Left lobe of liver (tissue), 2 donors: ENCODE measurements at regions not wholly inside any gene's neighbourhood (a gene's known extent, or its start where the extent isn't known, plus 50 kb on each side); places are given as distances from the start of the nearest gene placed in this dataset.
"Not testable (repeated sequence)": the region's sequence is repeated elsewhere in the genome, so short reads cannot be mapped to it uniquely, and the experiment has no call there.

ENCODE experiments used
- ATAC-seq: fragments of 200-7000 bp; cut with Tn5 transposase; one replicate; pipeline ENCODE4 v1.9.1; 2020; ENCODE audit warnings: mild to moderate bottlenecking, moderate library complexity
- DNase-seq: peaks from one replicate; pipeline ENCODE4 v3.0.0-alpha.2; 2020; ENCODE audit warnings: low spot score
- donor health status: DM: no; HTN: no; CAD: no; lungs with moderate emphysema.
- donor health status: DM: no; HTN: yes; CAD: no.

DNA sequence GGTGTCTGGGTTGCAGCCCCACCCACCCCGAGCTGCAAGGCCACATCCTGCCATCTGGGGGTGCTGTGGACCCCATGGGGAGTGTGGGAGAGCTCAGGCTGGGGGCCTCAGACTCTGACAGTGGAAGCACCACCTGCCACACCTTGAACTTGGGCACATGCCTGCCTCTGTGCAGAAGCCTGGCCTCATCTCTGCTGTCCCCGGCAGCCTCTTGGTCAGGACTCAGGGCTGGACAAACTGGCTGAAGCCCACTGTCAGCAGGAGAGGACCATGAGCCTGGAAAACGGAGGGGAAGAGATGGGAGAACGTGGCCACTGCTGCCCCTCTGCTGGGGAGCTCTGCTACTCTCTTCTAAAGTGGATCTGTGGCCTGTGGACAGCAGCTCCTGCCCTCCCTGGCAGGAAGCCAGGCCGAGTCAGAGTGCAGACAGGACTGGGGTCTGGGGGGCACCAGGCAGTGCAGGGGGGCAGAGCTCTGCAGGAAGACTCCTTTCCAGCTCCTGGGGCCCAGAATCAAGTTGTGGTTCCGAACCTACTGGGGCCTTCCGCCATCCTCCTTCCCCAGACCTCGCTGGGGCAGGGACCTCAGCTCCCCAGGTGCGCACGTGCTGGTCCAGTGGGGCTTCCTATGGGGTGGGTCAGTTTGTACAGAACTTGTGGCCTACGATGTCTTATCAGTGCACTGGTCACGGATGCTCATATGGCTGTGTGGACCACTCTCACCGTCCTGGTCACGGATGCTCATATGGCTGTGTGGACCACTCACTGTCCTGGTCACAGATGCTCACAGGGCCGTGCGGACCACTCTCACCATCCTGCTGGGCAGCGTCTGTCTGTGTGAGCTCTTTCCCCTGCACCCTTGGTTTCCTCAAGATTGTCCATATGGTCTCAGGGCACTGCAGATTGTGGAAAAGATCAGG lies 207.7 kb downstream of the LAT start:
- DNase-seq (peak; percentile 44), ATAC-seq (peak; percentile 22)

DNA sequence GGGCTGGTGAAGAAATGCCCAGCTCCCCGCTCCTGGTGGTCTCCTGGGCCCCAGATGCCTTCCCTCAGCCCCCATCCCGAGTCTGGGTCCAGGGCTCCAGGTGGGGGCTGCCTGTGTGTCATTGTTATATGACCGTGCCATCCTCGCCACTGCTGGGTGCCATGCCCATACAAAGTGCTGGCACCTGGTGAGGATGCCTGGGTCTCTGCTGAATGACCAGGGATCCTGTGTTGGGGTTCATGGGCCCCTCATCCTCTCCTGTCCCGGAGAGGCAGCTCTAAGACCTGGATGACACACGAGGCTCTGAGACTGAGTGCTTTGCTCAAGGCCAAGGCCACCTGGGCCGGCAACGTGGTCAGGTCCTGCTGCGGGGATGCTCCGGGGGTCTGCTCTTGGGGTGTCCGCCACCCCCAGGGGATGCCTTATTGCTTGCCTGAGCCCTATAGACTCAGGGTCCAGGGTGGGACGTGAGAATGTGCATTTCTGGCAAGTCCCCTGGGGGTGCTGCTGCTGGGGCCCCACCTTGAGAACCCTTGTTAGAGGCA lies 206.9 kb downstream of the LAT start:
- peak; percentile 43 for DNase-seq
- not testable (repeated sequence) for ATAC-seq

DNA sequence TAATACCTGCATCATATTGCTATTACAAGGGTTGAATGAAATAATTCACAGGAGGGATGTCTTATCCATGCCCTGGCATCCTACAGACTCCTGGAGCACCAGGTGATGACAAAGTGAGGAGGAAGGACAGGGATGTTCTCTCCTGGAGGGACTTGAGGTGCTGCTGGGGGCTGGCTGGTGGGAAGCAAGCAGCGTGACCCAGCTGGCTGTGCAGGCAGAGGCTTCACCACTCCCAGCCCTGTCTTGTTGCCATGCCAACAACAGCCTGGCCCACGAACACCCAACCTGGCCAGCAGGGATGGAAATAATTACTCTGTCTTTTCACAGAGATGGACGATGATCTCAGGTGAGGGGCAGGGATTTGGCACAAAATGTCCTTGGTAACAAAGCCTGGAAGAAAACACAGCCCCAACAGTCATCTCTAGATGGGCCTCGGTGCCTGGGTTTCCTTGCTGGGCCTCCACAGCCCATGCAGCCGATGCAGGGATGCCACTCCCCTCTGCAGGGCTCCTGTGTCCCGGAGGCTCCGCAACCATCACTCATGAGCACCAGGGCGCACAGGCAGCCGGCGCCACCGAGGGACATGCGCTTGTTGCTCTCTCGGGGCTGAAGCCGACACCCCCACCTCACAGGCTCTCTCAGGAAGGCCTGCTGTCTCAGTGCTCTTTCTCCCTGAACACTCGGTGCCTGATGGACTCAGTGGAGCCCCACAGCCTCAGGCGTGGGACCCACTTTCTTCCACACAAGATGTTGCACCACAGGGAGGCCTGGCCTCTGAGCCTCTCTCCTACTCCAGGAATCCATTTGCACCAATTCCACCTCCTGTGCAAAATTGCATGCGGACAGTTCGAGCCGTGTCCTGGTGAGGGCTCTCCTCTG lies 205.9 kb downstream of the LAT start:
- peak; percentile 40 for DNase-seq
- ATAC-seq: not testable (repeated sequence)

DNA sequence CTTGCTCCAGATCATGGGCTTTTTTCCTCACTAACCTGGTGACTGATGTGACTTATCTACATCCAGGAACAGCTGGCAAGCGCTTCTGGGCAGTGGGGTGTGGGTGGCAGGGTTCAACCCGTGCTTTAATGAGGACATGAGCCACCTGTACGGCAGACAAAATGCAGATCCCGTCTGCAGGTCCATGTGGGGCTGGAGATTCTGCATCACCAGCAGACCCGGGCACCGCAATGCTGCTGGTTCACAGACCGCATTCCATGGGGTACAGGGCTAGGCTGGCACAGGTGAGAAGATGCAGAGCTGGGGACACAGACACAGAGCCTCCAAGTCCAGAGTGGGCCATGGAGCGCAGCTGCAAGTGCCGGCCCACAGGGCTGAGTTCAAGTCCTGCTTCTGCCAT lies 204.0 kb downstream of the LAT start:
- DNase-seq: peak; percentile 39
- not testable (repeated sequence) for ATAC-seq

DNA sequence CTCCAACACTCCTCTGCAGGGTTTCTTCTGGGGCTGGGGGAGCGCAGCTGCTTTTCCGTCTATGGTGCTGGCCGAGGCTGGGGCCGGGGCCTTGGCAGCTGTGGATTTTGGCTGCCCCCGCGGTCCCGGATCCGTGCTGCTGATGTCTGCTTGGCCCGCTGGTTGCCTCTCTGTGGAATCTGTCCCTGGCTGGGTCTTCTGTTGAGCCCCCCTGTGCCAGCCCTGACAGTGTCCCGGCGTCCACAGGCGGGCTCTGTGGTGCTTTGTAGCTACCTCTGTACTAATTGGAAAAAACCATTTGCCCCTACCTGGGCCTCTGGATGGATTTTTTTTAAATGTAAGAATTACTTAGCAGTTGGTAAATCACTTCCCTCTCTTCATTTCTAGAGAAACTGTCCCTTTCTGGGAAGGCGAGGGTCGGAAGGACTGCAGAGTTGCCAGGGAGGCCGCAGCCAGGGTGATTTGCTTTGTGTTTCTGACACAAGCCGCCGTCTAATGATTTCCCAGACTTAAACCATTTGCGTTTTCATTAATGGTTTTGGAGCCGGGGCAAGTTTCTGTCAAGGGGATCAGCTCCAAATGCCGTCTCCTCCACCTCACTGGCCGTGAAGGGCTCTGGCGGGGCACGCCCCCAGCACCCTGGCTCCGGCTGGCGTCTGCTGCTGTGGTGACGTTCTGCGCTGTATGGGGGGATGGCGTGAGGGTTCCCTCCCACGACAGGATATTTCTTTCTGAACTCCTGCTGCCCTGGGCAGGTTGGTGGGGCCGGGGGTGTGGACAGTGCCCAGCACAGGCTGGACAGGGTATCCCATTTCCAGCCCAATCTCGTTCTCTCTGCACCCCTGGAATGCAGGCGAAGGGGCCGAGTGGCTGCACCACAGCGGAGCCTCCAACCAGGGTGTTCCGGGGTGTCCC lies 201.7 kb downstream of the LAT start:
- not testable (repeated sequence) for ATAC-seq
- peak; percentile 40 for DNase-seq

DNA sequence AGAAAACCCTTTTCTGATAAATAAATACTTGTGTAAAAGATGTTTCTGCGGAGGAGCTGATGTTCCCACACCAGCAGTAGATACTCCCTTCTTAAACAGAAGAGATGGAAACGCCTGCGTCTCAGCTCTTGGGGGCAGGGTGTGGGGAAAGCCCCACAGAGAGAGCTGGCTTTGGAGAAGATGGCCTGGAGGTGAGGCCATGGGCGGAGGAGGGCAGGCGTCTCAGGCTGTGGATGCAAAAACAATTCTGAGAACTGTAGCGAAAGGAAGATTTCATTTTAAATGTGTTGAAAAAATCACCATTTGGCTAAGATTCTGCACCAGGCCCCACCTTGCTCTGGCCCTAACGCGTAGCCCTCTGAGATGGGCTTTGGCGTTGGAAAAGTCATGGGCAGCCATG lies 201.0 kb downstream of the LAT start:
- ATAC-seq, DNase-seq: not testable (repeated sequence)

DNA sequence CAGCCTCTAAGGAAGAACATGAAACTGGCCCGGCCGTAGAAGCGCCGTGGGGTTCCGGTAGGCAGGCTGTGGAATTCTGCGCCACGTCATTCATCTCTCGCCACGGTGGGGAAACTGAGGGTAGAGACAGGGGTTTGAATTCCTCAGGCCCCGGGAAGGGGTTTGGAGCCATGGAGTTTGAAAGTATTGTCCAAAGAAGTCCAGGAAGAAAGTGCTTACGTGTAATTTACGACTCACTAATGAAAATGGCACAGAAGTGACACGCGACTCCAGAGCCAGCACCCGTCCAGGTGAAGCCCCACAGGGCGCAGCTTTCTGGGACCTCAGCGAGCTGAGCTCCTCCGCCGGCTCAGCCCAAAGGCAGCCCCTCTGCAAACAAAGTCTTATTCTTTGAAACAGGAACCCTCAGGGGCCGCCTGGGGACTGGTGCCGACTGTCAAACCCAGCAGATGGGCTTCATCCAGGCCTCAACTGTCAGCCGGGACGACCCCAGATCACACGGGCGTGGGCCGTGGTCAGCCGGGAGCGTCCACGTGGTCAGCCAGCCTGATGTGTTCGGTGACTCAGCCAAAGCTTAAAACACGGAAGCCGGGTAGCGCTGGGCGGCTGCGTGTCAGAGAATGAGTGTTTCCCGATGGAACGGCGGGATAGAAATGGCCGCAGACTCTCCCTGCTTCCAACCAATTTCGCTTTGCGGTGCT lies 200.0 kb downstream of the LAT start:
- DNase-seq, ATAC-seq: not testable (repeated sequence)

DNA sequence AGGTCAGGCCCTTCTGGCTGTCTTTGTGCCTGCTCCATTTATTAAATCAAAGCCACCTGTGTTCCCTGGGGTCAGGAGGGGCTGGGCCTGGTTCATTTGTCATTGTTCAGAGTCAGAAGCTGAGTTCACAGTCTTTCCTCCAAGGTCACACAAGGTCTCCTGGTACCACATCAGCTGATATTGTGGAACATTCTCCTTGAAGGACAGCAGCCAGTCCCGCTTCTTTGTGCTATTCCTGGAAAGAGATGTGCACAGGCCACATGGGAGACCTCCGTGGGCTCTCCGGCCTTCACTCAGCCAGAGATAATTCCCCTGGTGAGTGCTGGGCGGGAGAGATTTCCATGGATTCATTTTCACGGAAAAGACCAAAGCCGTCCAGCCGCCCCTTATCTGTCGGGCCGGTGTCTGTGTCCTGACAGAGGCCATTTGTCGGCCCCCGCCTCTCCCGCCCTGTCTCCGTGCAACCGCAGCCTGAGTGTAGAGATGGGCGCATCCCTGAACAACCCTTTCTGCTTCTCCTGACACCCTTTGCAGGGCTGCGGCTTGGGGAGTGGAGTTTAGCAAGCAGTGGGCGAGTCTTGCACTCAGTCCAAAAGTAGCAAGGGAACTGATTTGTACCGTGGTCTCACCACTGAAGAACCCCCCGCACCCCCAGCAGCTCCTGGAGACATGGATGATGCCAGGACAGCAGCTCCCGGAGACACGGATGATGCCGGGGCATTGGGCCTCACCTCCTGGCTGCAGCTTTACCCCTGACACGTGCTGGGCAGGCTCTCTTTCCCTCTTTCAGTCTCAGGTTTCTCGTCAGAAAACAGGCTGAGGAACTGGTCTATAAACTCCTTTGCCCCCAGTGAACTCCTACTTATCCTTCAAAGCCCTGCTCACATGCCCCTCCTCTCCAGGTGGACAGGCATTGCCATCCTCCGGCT lies 198.4 kb downstream of the LAT start:
- not testable (repeated sequence) for ATAC-seq
- DNase-seq: peak; percentile 42

DNA sequence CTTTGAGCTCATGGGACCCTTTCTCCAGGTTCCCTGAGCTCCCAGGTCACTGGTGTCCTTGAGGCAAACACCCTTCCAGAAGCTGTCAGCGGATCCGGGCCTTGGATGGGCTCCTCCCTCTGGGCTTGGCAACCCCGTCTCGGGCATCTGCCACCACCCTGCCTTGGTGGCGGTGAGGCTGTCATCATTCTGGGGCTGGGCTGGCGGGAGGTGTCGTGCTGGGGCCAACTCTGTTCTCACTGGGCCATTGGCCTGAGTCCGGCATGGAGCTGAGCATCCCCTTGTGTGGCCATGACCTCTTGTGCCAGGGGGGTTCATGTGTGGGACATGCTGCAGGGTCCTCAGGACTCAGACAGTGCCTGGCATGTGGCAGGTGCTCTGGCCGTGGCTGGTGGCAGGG lies 197.6 kb downstream of the LAT start:
- no peak for ATAC-seq
- no peak for DNase-seq

DNA sequence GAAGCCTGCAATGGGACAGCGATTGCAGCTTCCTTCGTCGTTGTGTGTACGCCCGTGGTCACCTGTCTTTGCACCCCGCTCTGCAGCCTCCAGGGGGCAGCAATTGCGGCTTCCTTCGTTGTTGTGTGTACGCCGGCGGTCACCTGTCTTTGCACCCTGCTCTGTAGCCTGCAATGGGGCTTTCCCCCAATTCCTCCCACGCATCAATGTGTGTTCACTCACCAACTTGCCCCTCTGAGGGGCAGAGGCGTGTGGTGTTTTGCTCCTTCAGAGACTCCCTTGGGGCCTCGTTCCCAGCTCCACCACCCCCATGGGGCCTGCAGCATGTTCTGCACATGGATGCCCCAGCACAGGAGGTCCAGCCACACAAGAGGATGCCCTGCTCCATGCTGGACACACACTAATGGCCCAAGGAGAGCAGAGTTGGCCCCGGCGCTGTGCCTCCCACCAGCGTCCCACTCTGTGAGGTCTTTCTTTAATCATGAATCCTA lies 197.1 kb downstream of the LAT start:
- not testable (repeated sequence) for DNase-seq, ATAC-seq

DNA sequence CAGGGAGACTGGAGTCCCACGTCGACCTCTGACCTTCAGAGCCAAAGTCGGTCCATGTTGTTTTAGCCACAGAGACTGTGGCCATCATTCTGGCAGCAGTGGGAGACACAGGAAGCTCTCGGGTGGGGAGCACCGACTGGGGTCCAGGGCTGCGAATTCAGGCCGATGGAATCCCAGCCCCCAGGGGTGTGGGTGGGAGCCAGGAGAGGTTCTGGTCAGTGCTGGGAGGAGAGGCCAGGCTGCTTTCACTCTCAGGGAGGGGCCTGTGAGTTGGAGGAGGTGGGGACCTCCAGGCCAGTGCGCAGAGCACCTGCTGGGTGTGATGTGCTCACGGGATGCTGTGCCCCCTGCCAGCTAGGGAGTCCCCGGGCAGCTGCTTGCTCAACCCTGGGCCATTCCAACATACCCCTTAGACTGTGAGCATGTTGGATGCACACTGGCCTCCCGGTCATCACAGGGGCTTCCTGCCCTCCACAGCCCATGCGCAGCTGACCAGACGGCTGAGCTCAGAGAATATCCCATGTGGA lies 196.5 kb downstream of the LAT start:
- not testable (repeated sequence) for DNase-seq, ATAC-seq

DNA sequence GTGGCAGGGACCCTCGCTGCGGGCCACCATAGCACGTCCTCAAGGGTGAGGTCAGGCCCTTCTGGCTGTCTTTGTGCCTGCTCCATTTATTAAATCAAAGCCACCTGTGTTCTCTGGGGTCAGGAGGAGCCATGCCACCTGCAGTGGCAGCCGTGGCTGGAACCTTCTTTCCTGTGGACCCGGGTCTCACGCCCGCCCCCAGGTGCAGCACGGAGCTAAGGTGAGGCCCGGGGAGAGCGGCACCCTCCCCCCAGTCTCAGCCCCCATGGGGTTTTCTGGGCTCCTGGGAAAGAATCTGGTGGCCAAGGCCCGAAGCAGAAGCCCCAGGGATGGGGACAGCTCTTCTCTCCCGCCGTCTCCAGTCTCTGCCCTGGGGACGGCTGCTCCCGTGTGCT lies 195.4 kb downstream of the LAT start:
- not testable (repeated sequence) for ATAC-seq, DNase-seq

DNA sequence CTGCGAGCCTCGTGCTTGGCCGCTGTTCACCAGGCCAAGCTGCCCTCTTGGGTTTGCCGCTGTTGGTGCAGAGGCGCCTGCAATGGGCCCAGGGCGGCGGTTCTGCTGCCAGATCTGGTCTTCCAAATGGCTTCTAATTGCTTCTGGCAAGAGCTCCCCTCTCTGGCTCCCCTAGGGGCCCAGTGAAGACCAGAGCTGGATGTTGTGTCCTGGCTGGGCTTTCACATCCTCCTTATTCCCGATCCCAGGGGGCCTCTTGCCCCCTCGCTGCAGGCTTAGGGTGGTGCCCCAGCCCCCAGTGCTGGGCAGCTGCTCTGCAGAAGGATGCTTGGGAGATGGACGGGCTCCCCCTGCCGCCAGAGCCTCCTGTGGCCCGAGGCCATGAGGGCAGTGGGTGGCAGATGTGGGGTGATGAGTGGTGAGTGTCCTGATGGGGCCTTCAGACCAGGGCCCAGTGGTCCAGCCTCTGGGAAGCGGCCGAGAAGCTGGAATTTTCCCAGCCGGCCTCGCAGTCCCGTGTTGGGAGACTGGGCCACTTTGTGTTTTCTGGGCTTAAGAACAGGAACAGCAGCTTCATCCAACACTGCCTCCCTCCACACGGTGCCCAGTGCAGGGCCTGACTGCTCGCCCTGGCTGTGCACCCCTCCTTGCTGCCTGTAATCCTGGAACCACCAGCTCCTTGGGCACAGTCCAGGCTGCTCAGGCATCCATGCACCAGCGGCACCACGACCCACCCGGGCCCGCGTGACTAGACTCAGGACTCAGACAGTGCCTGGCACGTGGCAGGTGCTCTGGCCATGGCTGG lies 194.8 kb downstream of the LAT start:
- not testable (repeated sequence) for DNase-seq, ATAC-seq

DNA sequence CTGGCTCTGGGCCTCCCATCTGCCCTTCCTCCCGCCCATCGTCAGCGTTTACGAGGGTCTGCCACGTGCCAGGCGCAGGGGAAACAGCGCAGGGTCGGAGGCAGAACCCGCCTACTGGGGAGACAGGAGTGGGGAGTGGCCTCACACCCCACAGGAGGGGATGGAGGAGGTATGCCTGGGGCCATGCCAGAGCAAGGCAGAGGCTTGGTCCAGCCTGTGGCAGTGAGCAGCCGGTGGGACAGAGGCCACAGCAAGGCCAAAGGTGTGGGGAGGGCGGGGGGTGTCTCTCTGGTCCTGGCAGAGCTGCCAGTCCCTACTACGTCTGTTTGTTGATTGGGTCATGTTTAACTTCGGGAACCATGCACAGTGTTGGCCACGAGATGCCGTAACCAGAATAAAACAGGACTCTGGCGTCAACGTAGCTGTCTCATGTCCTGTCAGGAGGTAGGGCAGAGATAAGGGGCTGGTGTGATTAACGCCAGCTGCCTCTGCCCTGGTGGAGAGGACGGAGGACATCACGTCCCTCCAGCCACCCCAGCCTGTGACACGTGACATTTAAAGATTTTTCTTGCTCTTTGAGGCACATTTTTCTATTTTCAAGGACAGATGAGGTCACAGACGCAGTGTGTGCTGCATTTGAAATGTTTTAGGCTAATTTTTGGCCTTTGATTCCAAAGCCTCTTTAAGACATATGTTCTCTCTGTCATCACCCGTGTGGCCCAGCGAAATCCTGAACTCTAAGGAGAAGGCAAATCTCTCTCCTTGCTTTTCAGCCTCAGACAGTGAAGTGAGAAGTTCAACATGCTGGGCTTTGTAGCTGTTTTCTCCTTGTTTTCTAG lies 193.3 kb downstream of the LAT start:
- peak; percentile 80 for ATAC-seq

DNA sequence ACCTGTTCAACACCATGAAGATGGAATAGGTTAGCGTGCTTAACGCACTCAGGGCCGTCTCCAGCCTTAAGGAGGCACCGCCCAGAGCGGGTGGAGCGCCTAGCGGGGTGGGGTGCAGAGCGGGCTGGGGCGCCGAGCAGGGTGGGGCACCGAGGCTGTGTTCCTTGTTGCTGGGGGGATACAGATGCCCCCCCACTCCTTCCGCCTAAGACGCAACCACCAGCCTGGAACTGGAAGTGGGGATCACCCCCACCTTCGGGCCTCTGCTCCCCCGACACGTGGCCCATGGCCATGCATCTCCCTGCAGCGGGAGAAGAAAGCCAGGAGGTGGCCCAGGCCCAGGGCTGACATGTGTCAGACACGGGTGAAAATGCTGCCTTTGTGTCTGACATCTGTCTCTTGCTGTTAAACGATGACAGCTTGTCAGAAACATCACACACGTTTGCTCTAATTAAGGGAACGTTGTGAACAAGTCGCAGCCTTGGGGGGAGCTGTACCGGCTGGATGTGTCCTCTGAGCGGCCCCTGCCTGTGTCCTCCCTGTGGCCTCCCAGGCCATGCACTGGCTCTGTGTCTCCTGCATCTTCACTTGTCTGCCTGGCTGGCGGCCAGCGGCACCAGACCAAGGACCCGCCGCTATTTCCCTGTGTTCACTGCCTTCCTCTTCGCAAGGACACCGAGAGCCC lies 192.5 kb downstream of the LAT start:
- ATAC-seq: peak; percentile 54
- not testable (repeated sequence) for DNase-seq

More for the DNA sequence above, 193.3 kb downstream of the LAT start:
- peak; percentile 97 for DNase-seq

DNA sequence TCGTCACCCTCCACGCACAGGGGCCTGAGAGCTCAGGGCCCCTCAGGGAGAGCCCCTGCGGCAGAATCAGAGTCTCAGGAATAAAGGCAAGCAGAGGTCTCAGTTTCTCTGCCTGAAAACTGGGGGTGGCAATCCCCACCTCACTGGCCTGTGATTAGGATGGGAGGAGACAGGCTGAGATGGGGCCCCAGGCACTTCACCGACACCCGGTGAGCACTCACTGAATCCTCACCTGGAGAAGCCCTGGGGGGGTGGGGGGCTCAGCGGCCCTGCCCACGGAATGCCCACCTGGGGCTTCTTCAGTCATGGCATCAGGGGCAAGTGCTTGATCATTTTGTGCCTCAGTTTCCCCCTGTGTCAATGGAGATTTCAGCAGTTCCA lies 192.0 kb downstream of the LAT start:
- not testable (repeated sequence) for ATAC-seq, DNase-seq
